HG03571 (cell line): ENCODE measurements at regions not wholly inside any gene's neighbourhood (a gene's known extent, or its start where the extent isn't known, plus 50 kb on each side); places are given as distances from the start of the nearest gene placed in this dataset.
A peak's percentile ranks its signal among the peaks of the same experiment; 100 is the strongest.

Experiments
- ATAC-seq: cut with Tn5 transposase; IDR thresholded peaks from one replicate; pipeline ENCODE4 v1.9.1; 2021; ENCODE audit not compliant: unreplicated experiment

GRCh38 chr10:117635826-117636225 is 93.3 kb downstream of the EMX2 start:
- no peak for ATAC-seq

- no peak for ATAC-seq
These were observed 95.7 kb downstream of the EMX2 start for GRCh38 chr10:117638200-117638599.

GRCh38 chr10:117638664-117639200 is 96.2 kb downstream of the EMX2 start:
- no peak for ATAC-seq

- no peak for ATAC-seq
These were observed 97.9 kb downstream of the EMX2 start for GRCh38 chr10:117640406-117640805.

GRCh38 chr10:117646718-117647117 is 104.2 kb downstream of the EMX2 start:
- ATAC-seq: no peak

- no peak for ATAC-seq
These were observed 104.8 kb downstream of the EMX2 start for GRCh38 chr10:117647306-117647705.

- ATAC-seq: no peak
These were observed 108.6 kb downstream of the EMX2 start for GRCh38 chr10:117651121-117651520.

GRCh38 chr10:117652228-117653169 is 110.0 kb downstream of the EMX2 start:
- peak; percentile 11 for ATAC-seq

GRCh38 chr10:117653170-117653515 is 110.6 kb downstream of the EMX2 start:
- ATAC-seq: peak; percentile 92

GRCh38 chr10:117654105-117654504 is 111.6 kb downstream of the EMX2 start:
- ATAC-seq: no peak

GRCh38 chr10:117656385-117657367 is 114.1 kb downstream of the EMX2 start:
- ATAC-seq: peak; percentile 79

GRCh38 chr10:117661316-117661715 is 118.8 kb downstream of the EMX2 start:
- ATAC-seq: no peak

GRCh38 chr10:117662126-117662525 is 119.6 kb downstream of the EMX2 start:
- no peak for ATAC-seq

- no peak for ATAC-seq
These were observed 120.4 kb downstream of the EMX2 start for GRCh38 chr10:117662751-117663540.

GRCh38 chr10:117663750-117664149 is 121.2 kb downstream of the EMX2 start:
- peak; percentile 98 for ATAC-seq

- no peak for ATAC-seq
These were observed 121.7 kb downstream of the EMX2 start for GRCh38 chr10:117664288-117664687.

- ATAC-seq: no peak
These were observed 123.6 kb downstream of the EMX2 start for GRCh38 chr10:117666166-117666565.

- no peak for ATAC-seq
These were observed 124.4 kb downstream of the EMX2 start for GRCh38 chr10:117666965-117667364.

- no peak for ATAC-seq
These were observed 125.3 kb downstream of the EMX2 start for GRCh38 chr10:117667831-117668230.

- no peak for ATAC-seq
These were observed 125.9 kb downstream of the EMX2 start for GRCh38 chr10:117668327-117669008.
